Renal pelvis (tissue), 1 donor: ENCODE measurements at regions not wholly inside any gene's neighbourhood (a gene's known extent, or its start where the extent isn't known, plus 50 kb on each side); places are given as distances from the start of the nearest gene placed in this dataset.
"Not testable (repeated sequence)": the region's sequence is repeated elsewhere in the genome, so short reads cannot be mapped to it uniquely, and the experiment has no call there.

Experiments
- DNase-seq: peaks from one replicate; pipeline ENCODE4 v3.0.0-alpha.2; 2013

DNA sequence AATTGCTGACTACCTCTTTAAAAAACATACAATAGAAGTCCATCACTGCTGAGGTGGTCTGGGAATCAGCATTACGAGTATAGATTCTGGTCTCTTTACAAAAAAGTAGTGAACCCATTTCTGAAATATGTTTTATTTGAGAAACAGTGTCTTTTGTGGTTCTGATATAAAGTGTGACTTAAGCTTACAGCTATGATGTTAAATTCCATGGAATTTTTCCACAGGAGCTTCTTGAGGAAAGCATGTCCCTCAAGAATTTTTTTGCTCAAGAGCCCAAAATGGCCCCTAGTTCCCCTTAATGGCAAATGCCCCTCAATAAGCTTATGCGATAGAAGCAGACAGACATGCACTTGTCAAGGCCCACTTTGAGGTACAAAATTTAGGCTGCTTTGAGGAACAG is 265.7 kb downstream of the FAM170A start:
- DNase-seq = no peak

DNA sequence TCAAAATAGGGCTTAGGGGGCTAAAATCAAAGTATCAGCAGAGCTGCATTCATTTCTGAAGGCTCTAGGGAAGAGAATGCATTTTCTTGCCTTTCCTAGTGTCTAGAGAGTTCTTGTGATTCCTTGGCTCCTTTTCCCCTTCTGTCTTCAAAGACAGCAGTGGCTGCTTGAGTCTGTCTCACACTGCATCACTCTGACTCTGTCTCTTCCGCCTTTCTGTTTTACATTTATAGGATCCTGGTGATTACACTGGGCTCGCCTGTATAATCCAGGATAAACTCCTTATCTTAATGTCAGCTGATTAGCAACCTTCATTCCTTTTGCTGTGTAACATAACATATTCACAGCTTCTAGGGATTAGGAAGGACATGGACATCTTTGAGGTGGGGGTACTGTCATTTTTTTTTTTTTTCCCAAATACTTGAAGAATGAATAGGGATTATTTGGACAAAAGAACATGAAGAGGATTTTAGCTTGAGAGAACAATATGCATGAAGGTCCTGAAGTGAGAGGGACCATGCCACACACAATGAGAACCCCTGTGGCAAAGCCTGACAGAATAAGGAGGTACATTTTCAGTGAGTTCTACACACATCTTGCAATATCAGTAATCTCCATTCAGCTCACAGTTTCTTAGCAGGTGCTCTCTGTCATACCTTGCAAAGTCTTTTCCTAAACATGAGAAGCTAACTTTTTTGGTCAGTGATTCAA is 267.6 kb downstream of the FAM170A start:
- DNase-seq = no peak

DNA sequence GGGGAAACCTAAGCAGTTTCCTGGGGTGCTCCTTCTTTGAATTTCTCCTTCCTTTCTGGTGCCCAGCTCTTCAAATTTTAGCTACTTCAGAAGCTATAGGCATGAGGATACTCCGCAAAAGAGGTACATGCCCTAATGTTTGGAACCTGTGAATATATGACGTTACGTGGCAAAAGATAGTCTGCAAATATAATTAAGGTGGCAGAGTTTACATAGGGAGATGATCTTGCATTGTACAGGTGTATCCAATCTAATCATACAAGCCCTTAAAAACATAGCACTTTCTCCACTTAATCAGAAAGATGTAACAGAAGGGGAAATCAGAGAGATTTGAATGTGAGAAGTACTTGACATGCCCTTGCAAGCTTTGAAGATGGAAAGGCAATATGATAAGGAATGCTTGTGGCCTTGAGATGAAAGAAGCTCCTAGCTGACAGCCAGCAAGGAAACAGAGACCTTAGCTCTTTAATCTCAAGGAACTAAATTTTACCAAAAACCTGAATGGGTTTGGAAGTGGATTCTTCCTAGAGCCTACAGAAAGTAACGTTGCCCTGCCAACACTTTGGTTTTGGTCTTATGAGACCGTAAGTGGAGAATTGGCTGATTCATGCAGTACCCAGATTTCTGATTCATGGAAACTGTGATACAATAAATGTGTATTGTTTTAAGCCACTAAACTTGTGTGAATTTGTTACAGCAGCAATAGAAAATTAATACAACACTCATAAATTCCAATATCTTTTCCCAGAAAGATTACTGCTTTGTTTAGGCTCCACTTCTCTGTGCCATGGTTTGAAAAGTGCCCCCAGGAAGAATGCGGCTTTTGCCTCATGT is 268.4 kb downstream of the FAM170A start:
- no peak for DNase-seq

DNA sequence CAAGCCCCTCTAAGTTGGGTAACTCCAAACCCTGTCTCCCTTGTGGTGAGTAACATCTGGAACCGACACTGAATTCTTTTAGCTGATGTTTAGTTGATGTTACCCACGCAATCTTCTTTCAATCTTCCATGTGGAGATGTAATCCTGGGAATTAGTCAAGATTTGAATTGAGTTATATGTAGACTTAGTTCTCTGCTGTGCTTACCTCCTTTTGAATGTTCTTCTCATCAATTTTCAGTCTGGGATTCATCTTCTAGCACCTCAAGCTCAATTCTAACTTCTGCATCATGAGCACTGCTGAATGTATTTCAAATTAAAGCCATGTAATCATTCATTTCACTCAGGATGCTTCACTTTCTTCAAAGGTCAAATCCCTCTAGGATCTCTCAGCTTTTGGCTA is 270.6 kb downstream of the FAM170A start:
- no peak for DNase-seq

DNA sequence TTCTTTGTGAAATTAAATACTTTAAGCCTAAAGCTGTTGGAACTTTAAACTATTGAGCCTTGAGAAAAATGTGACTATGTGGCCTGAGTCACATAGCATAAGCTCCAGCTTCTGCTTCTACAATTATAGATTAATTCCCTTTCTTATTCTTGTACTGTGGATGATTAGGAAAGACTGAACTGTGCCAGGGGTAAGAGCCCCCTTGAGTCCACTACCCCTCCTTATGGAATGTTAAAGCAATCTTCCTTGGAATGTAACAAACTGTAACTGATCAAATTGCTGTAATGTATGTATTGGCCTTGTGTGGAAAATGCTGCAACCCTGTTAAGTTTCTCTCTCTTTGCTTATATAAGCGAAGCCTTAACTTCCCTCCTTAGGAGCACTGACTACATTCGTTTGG is 273.2 kb downstream of the FAM170A start:
- DNase-seq = no peak

DNA sequence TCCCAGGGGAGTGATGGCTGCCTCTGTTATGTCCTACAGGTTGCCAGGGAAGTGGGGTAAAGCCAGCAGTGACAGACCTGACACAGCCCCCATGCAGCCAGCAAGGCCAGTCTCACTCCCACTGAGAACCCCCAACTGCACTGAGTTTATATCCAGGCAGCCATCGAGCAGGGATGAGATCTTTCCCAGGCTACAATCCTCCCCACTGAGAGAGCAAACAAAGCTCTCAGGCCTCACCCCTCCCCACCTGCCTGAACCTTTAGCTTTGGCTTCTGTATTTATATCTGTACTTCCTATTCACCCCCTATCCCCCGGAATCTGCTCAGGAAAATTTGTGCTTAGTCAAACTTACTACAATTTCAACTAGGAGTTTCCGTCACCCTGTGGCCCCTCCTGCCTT is 284.1 kb downstream of the FAM170A start:
- DNase-seq = no peak

DNA sequence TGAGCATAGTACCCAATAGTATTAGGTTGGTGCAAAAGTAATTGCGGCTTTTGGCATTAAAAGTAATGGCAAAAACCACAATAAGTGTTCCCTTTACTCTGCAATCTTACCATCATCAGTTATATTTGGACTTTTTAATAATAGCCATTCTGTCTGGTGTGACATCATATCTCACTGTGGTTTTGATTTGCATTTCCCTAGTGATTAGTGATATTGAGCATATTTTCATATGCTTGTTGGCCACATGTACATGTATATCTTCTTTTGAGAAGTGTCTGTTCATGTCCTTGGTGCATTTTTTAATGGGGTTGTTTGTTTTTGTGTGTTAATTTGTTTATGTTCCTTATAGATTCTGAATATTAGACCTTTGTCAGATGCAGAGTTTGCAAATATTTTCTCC is 289.9 kb downstream of the FAM170A start:
- DNase-seq = no peak

DNA sequence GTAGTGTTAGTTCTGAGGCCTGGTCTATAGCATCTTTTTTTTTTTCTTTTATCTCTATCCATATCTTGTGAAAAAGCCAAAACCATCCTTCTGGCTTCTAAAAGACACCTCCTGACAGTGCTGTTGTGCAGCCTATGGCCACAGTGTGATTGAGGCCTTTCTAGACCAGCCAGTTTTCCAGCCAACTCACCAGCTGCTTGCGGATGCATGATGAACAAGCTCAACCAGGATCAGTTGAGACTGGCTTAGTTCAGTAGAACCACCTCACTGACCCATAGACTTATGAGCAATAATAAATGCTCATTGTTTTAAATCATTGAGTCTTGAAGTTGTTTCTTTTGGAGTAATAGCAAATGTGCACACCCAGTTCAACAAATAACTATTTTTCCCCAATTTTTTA is 296.9 kb downstream of the FAM170A start:
- no peak for DNase-seq

DNA sequence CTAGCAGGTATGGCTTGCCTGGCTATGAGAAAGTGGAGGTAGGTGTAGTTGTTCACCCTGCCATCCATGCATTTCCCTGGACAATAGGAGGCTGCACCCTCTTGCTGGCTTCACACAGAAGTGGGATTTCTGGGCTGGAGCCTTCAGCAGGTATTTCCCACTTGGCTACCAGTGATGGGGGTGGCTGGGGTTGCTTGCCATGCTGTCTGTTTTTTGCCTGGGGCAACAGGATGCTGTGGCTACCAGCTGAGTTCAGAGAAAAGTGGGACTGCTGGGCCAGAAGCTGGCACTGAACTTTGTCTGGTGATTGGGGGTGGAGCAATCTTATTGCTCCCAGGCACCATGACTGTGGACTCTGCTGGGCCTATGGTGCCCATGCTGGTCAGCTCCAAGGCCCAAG is 299.6 kb downstream of the FAM170A start:
- no peak for DNase-seq

DNA sequence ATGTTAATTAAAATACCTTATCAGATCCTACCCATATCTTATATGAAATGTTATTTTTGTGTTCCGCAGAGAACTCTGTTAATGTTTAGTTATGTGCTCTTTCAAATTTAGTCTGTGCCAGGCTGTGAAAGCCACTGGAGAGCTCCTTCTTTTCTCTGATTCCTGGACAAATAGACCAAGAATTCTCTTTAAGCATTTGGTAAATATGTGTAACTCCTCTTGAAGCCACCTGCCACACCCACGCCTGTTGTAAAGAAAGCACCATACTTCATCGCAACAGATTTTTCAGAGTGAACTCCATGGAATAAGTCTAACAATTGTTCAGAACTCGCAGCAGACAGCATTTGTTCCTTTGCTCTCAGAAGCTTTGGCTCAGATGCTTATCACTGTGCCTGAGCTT is 301.1 kb downstream of the FAM170A start:
- no peak for DNase-seq

DNA sequence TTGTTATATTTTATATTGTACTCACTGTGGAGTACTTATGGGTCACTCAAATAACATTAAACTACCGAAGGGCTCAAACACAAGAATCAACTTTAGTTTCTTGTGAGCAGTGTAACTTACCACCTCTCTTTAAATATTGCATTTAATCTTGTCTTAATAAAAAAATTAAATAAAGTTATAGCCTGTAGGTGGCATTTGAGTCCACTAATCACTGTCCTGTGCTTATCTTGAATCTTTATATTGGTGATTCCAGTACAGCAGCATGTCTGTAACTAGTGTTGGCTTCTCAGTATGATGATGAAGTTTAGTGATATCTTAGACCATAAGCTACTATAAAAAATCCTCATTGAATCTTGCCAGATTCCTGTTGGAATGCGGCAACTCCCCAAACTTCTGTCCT is 313.8 kb downstream of the FAM170A start:
- no peak for DNase-seq

DNA sequence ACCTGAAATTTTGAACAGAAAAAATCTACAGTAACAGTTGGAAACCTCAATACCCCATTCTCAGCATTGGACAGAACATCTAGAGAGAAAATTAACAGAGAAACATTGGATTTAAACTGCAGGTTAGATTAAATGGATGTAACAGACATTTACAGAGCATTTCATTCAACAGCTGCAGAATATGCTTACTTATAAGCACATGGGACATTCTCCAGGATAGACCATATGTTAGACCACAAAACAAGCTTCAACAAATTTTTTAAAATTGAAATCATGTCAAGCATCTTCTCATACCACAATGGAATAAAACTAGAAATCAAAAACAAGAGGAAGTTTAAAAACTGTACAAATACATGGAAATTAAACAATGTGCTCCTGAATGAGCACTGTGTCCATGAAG is 316.3 kb downstream of the FAM170A start:
- no peak for DNase-seq

DNA sequence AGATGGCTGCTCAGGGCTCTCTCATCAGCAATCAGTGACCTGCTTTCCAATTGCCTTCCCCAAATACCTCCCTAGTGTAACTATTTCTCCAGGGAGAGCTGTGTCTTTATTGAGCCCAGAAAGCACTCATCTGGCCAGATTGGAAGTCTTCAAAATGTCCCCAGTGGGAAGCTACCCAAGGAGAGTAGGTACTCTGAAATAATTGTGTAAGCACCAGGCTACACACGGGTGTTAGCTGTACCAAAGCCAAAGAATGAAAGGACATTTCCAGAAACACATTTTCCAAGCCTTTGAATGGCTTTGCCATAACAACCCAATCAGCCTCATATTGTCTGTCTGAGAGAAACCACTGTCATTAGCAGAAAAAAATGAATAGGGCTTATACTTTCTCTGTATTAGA is 318.8 kb downstream of the FAM170A start:
- no peak for DNase-seq

DNA sequence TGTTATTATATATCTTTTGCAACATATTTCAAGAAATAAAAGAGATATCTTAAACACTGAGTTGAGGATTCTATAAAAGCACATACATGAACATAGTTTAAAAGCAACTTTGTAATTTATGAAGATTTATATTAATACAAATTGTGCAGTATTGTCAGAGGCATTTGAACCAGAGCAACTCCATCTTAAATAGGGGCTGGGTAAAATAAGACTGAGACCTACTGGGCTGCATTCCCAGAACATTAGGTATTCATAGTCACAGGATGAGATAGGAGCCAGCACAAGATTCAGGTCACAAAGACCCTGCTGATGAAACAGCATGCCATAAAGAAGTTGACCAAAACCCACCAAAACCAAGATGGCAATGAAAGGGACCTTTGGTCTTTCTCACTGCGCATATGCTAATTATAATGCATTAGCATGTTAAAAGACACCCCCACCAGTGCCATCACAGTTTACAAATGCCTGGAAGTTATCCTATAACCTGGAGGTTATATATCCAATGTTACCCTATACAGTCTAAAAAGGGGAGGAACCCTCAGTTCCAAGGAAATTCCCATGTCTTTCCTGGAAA is 320.2 kb downstream of the FAM170A start:
- DNase-seq = no peak

DNA sequence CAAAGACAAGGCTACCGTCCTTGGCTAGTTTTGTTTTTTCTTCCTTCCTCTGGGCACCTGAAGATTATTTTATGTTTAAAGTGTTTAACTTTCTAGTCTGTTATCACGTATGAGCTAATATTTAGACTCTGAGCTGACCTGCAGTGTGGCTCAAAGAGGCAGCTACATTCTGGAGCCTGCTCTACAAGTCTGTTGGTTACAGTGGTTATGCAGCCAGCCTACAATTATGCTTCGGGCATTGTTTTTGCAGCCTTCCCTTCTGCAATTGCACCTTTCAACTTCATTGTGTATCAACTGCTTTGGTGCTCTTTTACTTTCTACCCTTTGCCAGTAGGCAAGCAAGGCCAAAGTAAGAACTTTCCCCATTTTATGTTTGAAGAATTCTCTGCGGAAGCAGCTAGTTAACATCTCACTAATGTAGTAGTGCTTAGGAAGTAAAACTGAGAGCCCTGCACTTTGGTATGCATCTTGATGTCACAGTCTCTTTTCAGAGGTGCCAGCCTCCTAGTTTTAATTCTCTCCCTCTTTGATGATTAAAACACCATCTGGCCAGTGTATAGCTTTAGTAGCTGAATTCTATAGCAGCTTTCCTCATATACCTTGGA is 322.1 kb downstream of the FAM170A start:
- DNase-seq = no peak

DNA sequence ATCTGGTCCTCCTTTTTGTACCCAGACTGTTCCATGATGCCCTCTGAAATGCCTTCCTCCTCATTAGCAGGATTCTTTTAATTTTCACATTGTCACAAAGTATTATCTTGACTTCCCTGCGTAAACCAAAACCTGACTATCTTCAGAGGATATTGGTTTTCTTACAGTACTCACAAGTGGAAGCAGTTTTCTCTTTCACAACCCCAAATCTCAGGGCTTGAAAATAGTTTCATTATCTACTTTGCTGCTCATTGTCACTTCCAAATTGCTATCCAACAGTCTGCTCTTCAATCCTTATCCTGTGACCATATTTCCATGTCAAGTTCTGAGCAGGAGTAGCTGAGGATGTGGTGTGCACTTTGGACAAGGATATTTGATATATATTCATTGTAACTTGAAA is 324.1 kb downstream of the FAM170A start:
- no peak for DNase-seq

DNA sequence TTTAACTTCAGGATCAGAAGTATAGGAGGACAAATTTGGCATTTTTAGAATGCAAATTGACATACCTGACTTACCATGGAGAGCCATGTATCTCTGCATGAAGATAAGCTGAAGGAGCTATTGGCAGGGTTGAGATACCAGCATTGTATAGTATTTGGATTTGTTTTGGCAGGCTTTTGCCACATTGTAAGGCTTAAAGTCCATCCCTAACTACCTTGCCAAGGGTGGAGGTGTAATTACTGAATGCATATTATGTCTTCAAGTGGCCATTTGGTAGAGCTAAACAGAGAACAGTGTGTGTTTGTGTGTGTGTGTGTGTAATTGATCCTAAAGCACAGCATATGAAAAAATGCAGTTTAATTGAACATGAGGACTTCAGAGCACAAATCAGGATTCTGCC is 324.7 kb downstream of the FAM170A start:
- no peak for DNase-seq

DNA sequence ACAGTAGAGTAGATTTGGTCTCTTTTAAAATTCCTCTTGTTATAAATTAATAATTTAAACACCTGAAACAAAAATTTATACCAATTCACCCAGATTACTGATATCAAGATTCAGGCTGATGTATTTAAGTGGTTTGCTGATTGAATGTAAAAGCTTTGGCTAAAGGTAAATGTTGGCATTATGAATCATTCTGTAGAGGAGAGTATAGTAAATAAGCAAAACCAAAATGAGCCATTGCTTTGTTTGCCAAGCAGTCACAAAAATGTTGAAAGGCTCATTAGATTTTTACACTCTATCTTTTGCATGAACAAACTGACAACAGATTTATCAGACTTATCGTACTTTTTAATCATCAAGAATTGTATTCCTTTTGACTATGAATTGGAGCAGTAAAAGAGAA is 332.6 kb downstream of the FAM170A start:
- no peak for DNase-seq

DNA sequence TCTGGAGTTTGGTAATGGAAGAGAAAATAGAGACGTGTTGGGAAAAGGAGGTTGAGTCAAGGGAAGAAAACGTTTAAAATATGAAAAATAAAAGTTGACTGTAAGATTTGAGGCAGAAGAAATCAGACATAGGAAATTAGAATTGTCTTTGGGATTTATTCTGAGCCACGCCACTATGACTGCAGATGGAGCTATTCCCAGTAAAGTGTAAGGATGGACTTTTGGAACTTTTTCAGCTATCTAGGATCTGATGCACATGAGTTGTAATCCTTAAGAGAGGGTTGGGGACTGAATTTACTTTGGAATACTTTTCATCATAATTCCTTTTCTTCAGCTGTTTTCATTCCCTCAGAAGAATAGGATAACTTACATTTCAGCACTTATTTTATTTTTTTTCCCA is 336.7 kb downstream of the FAM170A start:
- no peak for DNase-seq

DNA sequence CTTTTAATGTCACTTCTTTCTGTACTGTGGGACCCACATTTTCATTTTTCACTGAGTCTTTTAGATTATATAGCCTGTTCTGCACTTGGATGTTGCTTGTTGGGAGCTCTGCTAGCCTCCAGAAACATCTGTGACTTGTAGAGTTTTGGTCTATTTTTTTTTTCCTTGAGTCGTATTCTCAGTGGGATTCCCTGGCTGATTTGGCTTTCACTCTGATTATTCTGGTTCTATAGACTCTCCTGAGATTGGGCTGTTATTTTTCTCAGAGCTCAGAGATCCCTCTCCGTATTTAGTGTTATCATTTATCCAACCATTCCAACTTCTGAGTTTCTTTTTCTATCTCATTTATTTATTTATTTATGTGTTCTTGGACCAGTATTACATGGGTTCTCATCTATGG is 339.3 kb downstream of the FAM170A start:
- DNase-seq = no peak

DNA sequence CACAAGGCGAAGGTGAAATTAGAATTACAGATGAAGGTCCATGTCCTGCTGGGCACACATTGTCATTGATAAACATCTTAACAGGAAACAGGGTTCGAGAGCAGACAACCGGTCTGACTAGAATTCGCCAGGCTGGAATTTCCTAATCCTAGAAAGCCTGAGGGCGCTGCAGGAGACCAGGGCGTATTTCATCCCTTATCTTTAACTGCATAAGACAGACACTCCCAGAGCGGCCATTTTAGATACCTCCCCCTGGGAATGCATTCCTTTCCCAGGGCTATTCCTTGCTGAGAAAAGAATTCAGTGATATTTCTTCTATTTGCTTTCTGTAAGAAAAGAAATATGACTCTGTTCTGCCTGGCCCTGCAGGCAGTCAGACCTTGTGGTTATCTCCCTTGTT is 357.7 kb downstream of the FAM170A start:
- not testable (repeated sequence) for DNase-seq

DNA sequence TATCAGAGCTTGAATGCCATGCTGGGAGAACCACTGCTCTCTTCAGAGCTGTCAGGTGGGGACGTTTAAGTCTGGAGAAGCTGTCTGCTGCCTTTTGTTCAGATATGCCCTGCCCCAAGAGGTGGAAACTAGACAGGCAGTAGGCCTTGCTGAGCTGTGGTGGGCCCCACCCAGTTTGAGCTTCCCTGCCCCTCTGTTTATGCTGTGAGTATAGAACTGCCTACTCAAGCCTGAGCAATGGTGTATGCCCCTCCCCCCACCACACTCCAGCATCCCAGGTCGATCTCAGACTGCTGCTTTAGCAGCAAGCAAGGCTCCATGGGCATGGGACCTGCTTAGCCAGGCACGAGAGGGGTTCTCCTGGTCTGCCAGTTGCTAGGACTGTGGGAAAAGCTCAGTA is 362.3 kb downstream of the FAM170A start:
- no peak for DNase-seq

DNA sequence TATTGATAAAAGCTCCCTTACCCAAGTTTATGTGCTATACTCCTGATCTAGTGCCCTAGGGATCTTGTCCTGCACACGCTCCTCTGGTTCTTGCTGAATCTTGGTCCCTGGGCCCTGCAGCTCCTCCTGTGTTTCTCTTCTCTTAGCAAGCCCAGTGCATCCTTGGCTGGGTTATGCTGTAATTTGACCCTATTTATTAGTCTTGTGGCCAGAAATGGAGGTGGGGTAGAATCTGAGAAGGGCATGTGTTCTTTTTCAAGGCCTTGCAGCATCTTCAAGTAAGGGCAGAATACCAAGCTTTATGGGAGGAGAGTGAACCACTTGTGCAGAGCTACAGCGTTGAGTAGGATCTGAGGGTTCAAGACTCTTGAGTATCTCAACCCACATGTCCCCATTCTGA is 366.8 kb downstream of the FAM170A start:
- no peak for DNase-seq
